CD4-positive, alpha-beta T cell treated with Interleukin-12 subunit alpha and Interleukin-12 subunit beta, for 1 hour (primary cell): ENCODE measurements at regions not wholly inside any gene's neighbourhood (a gene's known extent, or its start where the extent isn't known, plus 50 kb on each side); places are given as distances from the start of the nearest gene placed in this dataset.

Source experiments
- DNase-seq: peaks from one replicate; pipeline ENCODE4 v3.0.0-alpha.2; 2020

GRCh38 chr18:79611040-79611681 lies 68.4 kb upstream of the CTDP1 start:
- no peak for DNase-seq

GRCh38 chr18:79612291-79613108 lies 67.1 kb upstream of the CTDP1 start:
- no peak for DNase-seq

- no peak for DNase-seq
Measured at GRCh38 chr18:79613186-79613931, 66.2 kb upstream of the CTDP1 start.

- no peak for DNase-seq
Measured at GRCh38 chr18:79614211-79614955, 65.2 kb upstream of the CTDP1 start.

GRCh38 chr18:79615091-79615490 lies 64.5 kb upstream of the CTDP1 start:
- DNase-seq = no peak

GRCh38 chr18:79615586-79615985 lies 64.0 kb upstream of the CTDP1 start:
- DNase-seq = no peak

- no peak for DNase-seq
Measured at GRCh38 chr18:79616651-79617510, 62.7 kb upstream of the CTDP1 start.

- no peak for DNase-seq
Measured at GRCh38 chr18:79617511-79618500, 61.8 kb upstream of the CTDP1 start.

GRCh38 chr18:79620576-79621165 lies 58.9 kb upstream of the CTDP1 start:
- DNase-seq = no peak

- no peak for DNase-seq
Measured at GRCh38 chr18:79621501-79621900, 58.1 kb upstream of the CTDP1 start.

GRCh38 chr18:79622004-79622403 lies 57.6 kb upstream of the CTDP1 start:
- DNase-seq = no peak

- DNase-seq = no peak
Measured at GRCh38 chr18:79624356-79625170, 55.0 kb upstream of the CTDP1 start.

- peak; percentile 25 for DNase-seq
Measured at GRCh38 chr18:79625195-79625923, 54.2 kb upstream of the CTDP1 start.

- DNase-seq = no peak
Measured at GRCh38 chr18:79625924-79626561, 53.6 kb upstream of the CTDP1 start.

- no peak for DNase-seq
Measured at GRCh38 chr18:79626905-79627749, 52.5 kb upstream of the CTDP1 start.

GRCh38 chr18:79627750-79628294 lies 51.8 kb upstream of the CTDP1 start:
- DNase-seq = no peak
